ENCODE measurements at regions not wholly inside any gene's neighbourhood (a gene's known extent, or its start where the extent isn't known, plus 50 kb on each side); places are given as distances from the start of the nearest gene placed in this dataset.

DNA sequence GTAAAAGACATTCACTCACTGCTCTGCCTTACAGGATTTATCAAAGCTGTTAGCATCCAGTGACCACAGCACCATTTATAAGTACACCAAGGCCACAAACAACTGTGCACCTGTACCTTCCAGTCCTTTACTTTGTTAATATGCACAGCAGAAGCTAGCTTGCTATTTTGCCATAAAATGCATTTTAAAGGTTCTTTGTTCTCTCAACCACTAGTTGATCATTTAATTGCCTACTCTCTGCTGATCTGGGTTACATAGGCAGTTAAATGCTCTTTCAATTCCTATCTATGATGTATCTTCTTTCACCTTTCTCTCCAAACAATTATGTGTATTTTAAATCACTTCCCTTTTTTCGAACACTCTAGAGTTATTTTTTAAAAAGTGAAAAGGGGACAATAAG lies 126.4 kb downstream of the SIPA1L2 start:
- H3K27me3 ChIP-seq, result no peaks in the 10 kb centered on the region
- no peak for DNase-seq
- 69 to 78% methylated on average over 1 of the region's 1 CpG for WGBS, 2 donors
- H3K9me3 ChIP-seq, result no peaks in the 10 kb centered on the region
- intact Hi-C loops (cut with DNase I), result no loop called here
- TF ChIP-seq POLR2A (IDR thresholded peaks at IDR 0.05), result no peak
- no peak for TF ChIP-seq CTCF (IDR thresholded peaks at IDR 0.05)
- H3K36me3 ChIP-seq, result no peaks in the 10 kb centered on the region
- no peak overlapping the region for H3K27ac ChIP-seq
- no peak overlapping the region for H3K4me3 ChIP-seq
- peaks cover 0 to 30% (median 2%) of the 10 kb centered on the region in 3 donors for H3K4me1 ChIP-seq

GRCh38 chr1:232501854-232502253 lies 128.1 kb downstream of the SIPA1L2 start:
- no peak for TF ChIP-seq POLR2A (IDR thresholded peaks at IDR 0.05)
- no peak for TF ChIP-seq CTCF (IDR thresholded peaks at IDR 0.05)
- Histone ChIP-seq H3K4me3 (no peak overlapping the region), H3K27ac (no peak overlapping the region), H3K9me3 (no peaks in the 10 kb centered on the region), H3K27me3 (no peaks in the 10 kb centered on the region), H3K4me1 (peaks cover 0 to 27% (median 0%) of the 10 kb centered on the region in 3 donors), H3K36me3 (no peaks in the 10 kb centered on the region)
- no peak for DNase-seq
- intact Hi-C loops (cut with DNase I), result no loop called here
- WGBS, 2 donors, result 63 to 80% methylated on average over 4 of the region's 4 CpGs

DNA sequence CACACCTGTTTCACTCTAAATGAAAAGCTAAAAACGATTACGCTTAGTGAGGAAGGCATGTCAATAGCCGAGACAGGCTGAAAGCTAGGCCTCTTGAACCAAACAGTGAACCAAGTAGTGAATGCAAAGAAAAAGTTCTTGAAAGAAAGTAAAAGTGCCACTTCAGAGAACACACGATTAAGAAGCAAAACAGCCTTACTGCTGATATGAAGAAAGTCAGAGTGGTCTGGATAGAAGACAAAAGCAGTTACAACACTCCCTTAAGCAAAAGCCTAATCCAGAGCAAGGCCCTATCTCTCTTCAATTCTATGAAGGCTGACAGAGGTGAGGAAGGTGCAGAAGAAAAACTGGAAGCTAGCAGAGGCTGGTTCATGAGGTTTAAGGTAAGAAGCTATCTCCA lies 130.7 kb downstream of the SIPA1L2 start:
- intact Hi-C loops (cut with DNase I), result no loop called here
- TF ChIP-seq POLR2A (IDR thresholded peaks at IDR 0.05) (no peak), CTCF (IDR thresholded peaks at IDR 0.05) (no peak)
- Histone ChIP-seq H3K4me3 (no peak overlapping the region), H3K9me3 (no peaks in the 10 kb centered on the region), H3K4me1 (peaks cover 0 to 27% (median 0%) of the 10 kb centered on the region in 3 donors), H3K27me3 (no peaks in the 10 kb centered on the region), H3K36me3 (no peaks in the 10 kb centered on the region), H3K27ac (no peak overlapping the region)
- WGBS, 2 donors, result 42 to 67% methylated on average over 4 of the region's 4 CpGs
- DNase-seq, result no peak

GRCh38 chr1:232493869-232494268 lies 136.1 kb downstream of the SIPA1L2 start:
- intact Hi-C loops (cut with DNase I), result no loop called here
- no peak for DNase-seq
- WGBS, 2 donors, result 80 to 96% methylated on average over 4 of the region's 4 CpGs

DNA sequence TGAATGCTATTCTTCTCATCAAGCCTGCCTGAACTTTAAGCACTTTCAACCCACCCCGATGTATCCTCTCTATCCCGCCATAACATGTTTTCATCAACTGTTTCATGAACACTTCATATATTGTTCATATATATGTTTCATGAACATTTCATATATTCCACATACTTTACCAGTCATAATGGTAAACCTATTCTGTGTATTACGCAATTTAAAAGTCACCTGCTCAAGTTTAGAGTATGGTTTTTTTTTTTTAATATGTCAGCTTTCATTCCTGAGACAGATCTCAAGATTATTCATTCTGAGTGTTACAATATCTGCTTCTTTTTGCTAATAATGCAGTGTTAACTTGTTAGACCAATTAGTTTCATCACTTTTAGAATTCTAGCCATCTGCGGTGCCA lies 140.7 kb downstream of the SIPA1L2 start:
- Histone ChIP-seq H3K27me3 (no peaks in the 10 kb centered on the region), H3K9me3 (no peaks in the 10 kb centered on the region), H3K36me3 (peaks cover 0 to 75% (median 7%) of the 10 kb centered on the region in 3 donors), H3K27ac (no peak overlapping the region), H3K4me1 (peaks cover 3 to 24% (median 8%) of the 10 kb centered on the region in 3 donors), H3K4me3 (no peak overlapping the region)
- DNase-seq, result no peak
- WGBS, 2 donors, result 96% methylated on average over 4 of the region's 4 CpGs
- intact Hi-C loops (cut with DNase I), result no loop called here
- no peak for TF ChIP-seq POLR2A (IDR thresholded peaks at IDR 0.05)
- no peak for TF ChIP-seq CTCF (IDR thresholded peaks at IDR 0.05)

More at GRCh38 chr1:232493869-232494268, 136.1 kb downstream of the SIPA1L2 start:
- TF ChIP-seq POLR2A (IDR thresholded peaks at IDR 0.05) (no peak), CTCF (IDR thresholded peaks at IDR 0.05) (no peak)
- H3K4me1 ChIP-seq, result peaks cover 0 to 6% (median 0%) of the 10 kb centered on the region in 3 donors
- H3K4me3 ChIP-seq, result no peak overlapping the region
- H3K27ac ChIP-seq, result no peak overlapping the region
- no peaks in the 10 kb centered on the region for H3K9me3 ChIP-seq
- peaks cover 0 to 48% (median 7%) of the 10 kb centered on the region in 3 donors for H3K36me3 ChIP-seq
- H3K27me3 ChIP-seq, result no peaks in the 10 kb centered on the region
